ENCODE measurements at regions not wholly inside any gene's neighbourhood (a gene's known extent, or its start where the extent isn't known, plus 50 kb on each side); places are given as distances from the start of the nearest gene placed in this dataset.

DNA sequence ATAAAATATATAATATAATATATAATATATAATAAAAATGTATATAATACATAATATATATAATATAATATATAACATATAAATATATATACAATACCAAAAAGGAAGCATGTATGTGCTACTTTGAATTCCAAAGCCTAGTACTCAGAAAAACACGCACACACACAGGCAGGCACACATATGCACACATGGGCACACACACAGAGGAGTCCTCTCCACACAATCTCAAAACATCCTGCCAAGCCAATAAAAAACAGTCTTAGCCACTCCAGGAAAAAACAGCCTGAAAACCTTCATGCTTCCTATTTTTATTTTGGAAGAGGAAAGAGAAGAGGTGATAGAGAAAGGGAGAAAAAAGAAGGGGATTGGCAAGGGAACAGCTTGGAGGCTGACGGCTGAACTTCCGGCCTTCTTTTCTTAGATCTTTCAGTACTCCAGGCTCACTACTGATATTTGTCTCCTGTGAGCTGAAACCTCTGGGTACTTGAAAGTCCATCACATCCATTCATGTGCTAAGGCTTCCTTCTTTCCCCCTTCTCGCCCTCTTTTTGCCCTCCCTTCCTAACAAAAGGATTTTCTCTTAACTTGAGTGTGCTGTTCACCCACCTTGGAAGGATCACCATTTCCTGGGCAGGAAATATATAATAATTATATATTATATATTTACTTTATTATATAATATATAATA lies 394.2 kb downstream of the NUAK1 start:
- no peak for TF ChIP-seq SRF (IDR thresholded peaks at IDR 0.05; ENCODE audit: low read depth, low read length)
- no peak for TF ChIP-seq SIN3A (IDR thresholded peaks at IDR 0.05; ENCODE audit: borderline replicate concordance, low read depth, low read length)
- no peak for TF ChIP-seq KLF9 (CRISPR knock-in tag; IDR thresholded peaks at IDR 0.05; ENCODE audit: low read depth)
- no peak for TF ChIP-seq YY1 (IDR thresholded peaks at IDR 0.05; ENCODE audit: insufficient read depth, insufficient replicate concordance, low read depth, low read length)
